ENCODE measurements at regions not wholly inside any gene's neighbourhood (a gene's known extent, or its start where the extent isn't known, plus 50 kb on each side); places are given as distances from the start of the nearest gene placed in this dataset.

- H3K27ac ChIP-seq = no peak overlapping the region
- no peak overlapping the region for H3K9ac ChIP-seq
- TF ChIP-seq CTCF (IDR thresholded peaks at IDR 0.05) (no peak), EZH2phosphoT487 (IDR thresholded peaks at IDR 0.05) (no peak), EZH2 (IDR thresholded peaks at IDR 0.05) (no peak)
- no peak for DNase-seq (ENCODE audit: low spot score)
- H3K4me3 ChIP-seq = no peak overlapping the region
- H4K20me1 ChIP-seq (ENCODE audit: low read depth) = no peaks in the 10 kb centered on the region
- no peak overlapping the region for H2AFZ ChIP-seq (replicated peaks)
- H3K36me3 Mint-ChIP-seq = no peaks in the 10 kb centered on the region
- no peaks in the 10 kb centered on the region for H3K9me3 ChIP-seq (ENCODE audit: low read depth)
- no peak overlapping the region for H3K4me2 ChIP-seq
- H3K4me1 ChIP-seq = no peaks in the 10 kb centered on the region
- peaks cover 9% of the 10 kb centered on the region for H3K27me3 ChIP-seq
- no peaks in the 10 kb centered on the region for H3F3A ChIP-seq (ENCODE audit: low read depth)
- no peak overlapping the region for H3K27ac Mint-ChIP-seq
- H3K27me3 Mint-ChIP-seq (ENCODE audit: insufficient read depth, low read depth) = peaks cover 5% of the 10 kb centered on the region
- H3K9me3 Mint-ChIP-seq = no peaks in the 10 kb centered on the region
- no peaks in the 10 kb centered on the region for H3K79me2 ChIP-seq (ENCODE audit: low read depth)
- H3K4me3 Mint-ChIP-seq = no peak overlapping the region
- no peaks in the 10 kb centered on the region for H3K36me3 ChIP-seq
- no peaks in the 10 kb centered on the region for H3K4me1 Mint-ChIP-seq
These were observed 86.1 kb upstream of the CD53 start for GRCh38 chr1:110786802-110787327.

GRCh38 chr1:110785612-110786011 lies 87.3 kb upstream of the CD53 start:
- Histone ChIP-seq H3K4me3 (no peak overlapping the region), H3K27me3 (peaks cover 9% of the 10 kb centered on the region), H4K20me1 (ENCODE audit: low read depth) (no peaks in the 10 kb centered on the region), H3K36me3 (no peaks in the 10 kb centered on the region), H2AFZ (replicated peaks) (no peak overlapping the region), H3K79me2 (ENCODE audit: low read depth) (no peaks in the 10 kb centered on the region), H3K4me1 (no peaks in the 10 kb centered on the region), H3K9ac (no peak overlapping the region), H3K9me3 (ENCODE audit: low read depth) (no peaks in the 10 kb centered on the region), H3K27ac (no peak overlapping the region), H3K4me2 (no peak overlapping the region), H3F3A (ENCODE audit: low read depth) (no peaks in the 10 kb centered on the region)
- Mint-ChIP-seq H3K27me3 (ENCODE audit: insufficient read depth, low read depth) (peaks cover 7% of the 10 kb centered on the region), H3K9me3 (no peaks in the 10 kb centered on the region), H3K4me3 (no peak overlapping the region), H3K4me1 (no peaks in the 10 kb centered on the region), H3K27ac (no peak overlapping the region), H3K36me3 (no peaks in the 10 kb centered on the region)
- DNase-seq (ENCODE audit: low spot score) = no peak
- no peak for TF ChIP-seq EZH2phosphoT487 (IDR thresholded peaks at IDR 0.05)
- no peak for TF ChIP-seq CTCF (IDR thresholded peaks at IDR 0.05)
- TF ChIP-seq EZH2 (IDR thresholded peaks at IDR 0.05) = no peak

- Mint-ChIP-seq H3K27me3 (ENCODE audit: insufficient read depth, low read depth) (peaks cover 7% of the 10 kb centered on the region), H3K9me3 (no peaks in the 10 kb centered on the region), H3K4me3 (no peak overlapping the region), H3K4me1 (no peaks in the 10 kb centered on the region), H3K36me3 (no peaks in the 10 kb centered on the region), H3K27ac (no peak overlapping the region)
- Histone ChIP-seq H3K4me2 (no peak overlapping the region), H4K20me1 (ENCODE audit: low read depth) (no peaks in the 10 kb centered on the region), H2AFZ (replicated peaks) (no peak overlapping the region), H3K27ac (no peak overlapping the region), H3K4me3 (no peak overlapping the region), H3K79me2 (ENCODE audit: low read depth) (no peaks in the 10 kb centered on the region), H3K4me1 (no peaks in the 10 kb centered on the region), H3K9me3 (ENCODE audit: low read depth) (no peaks in the 10 kb centered on the region), H3K36me3 (no peaks in the 10 kb centered on the region), H3K27me3 (peaks cover 15% of the 10 kb centered on the region), H3K9ac (no peak overlapping the region), H3F3A (ENCODE audit: low read depth) (no peaks in the 10 kb centered on the region)
- no peak for DNase-seq (ENCODE audit: low spot score)
- TF ChIP-seq EZH2 (IDR thresholded peaks at IDR 0.05) = no peak
These were observed 87.9 kb upstream of the CD53 start for GRCh38 chr1:110785055-110785454.

GRCh38 chr1:110783292-110783918 lies 89.5 kb upstream of the CD53 start:
- H3K9ac ChIP-seq = no peak overlapping the region
- no peaks in the 10 kb centered on the region for H3K4me1 Mint-ChIP-seq
- peaks cover 7% of the 10 kb centered on the region for H3K27me3 Mint-ChIP-seq (ENCODE audit: insufficient read depth, low read depth)

More at GRCh38 chr1:110783292-110783918, 89.5 kb upstream of the CD53 start:
- H3K27ac Mint-ChIP-seq = no peak overlapping the region
- peak; percentile 67 for DNase-seq (ENCODE audit: low spot score)
- H3K4me1 ChIP-seq = no peaks in the 10 kb centered on the region
- no peak overlapping the region for H3K27ac ChIP-seq
- H4K20me1 ChIP-seq (ENCODE audit: low read depth) = no peaks in the 10 kb centered on the region
- TF ChIP-seq EZH2 (IDR thresholded peaks at IDR 0.05) (no peak), EZH2phosphoT487 (IDR thresholded peaks at IDR 0.05) (no peak), CTCF (IDR thresholded peaks at IDR 0.05) (peak; percentile 89)
- no peaks in the 10 kb centered on the region for H3K36me3 Mint-ChIP-seq
- no peak overlapping the region for H2AFZ ChIP-seq (replicated peaks)
- peaks cover 30% of the 10 kb centered on the region for H3K27me3 ChIP-seq
- no peak overlapping the region for H3K4me3 ChIP-seq
- H3F3A ChIP-seq (ENCODE audit: low read depth) = no peaks in the 10 kb centered on the region
- no peak overlapping the region for H3K4me2 ChIP-seq
- H3K9me3 ChIP-seq (ENCODE audit: low read depth) = no peaks in the 10 kb centered on the region
- no peaks in the 10 kb centered on the region for H3K9me3 Mint-ChIP-seq
- H3K79me2 ChIP-seq (ENCODE audit: low read depth) = no peaks in the 10 kb centered on the region
- no peaks in the 10 kb centered on the region for H3K36me3 ChIP-seq
- no peak overlapping the region for H3K4me3 Mint-ChIP-seq

Measured in neural progenitor cell (in vitro differentiated cells).